GM06990 (cell line): ENCODE measurements at regions not wholly inside any gene's neighbourhood (a gene's known extent, or its start where the extent isn't known, plus 50 kb on each side); places are given as distances from the start of the nearest gene placed in this dataset.

Source experiments
- DNase-seq: peaks from one replicate; pipeline ENCODE4 v3.0.0-alpha.2; 2011; ENCODE audit not compliant: insufficient read length; ENCODE audit errors: extremely low read depth
- H3K27me3 ChIP-seq: replicated peaks from 2 replicates; pipeline ENCODE4 v1.6.0; 2011; ENCODE audit warnings: low read length; ENCODE audit not compliant: control insufficient read depth, insufficient read depth
- H3K36me3 ChIP-seq: 2 replicates; pipeline ENCODE4 v1.5.1; 2011; ENCODE audit warnings: low read length; ENCODE audit not compliant: control insufficient read depth, insufficient read depth
- H3K4me3 ChIP-seq: replicated peaks from 2 replicates; pipeline ENCODE4 v1.5.1; 2011; ENCODE audit warnings: low read depth, mild to moderate bottlenecking, control low read depth, low read length
- TF ChIP-seq, protein P1 (sequence below): IDR thresholded peaks from 2 replicates; pipeline ENCODE4 v1.5.1; 2011; ENCODE audit warnings: low read length, control low read depth, mild to moderate bottlenecking, inconsistent platforms; ENCODE audit not compliant: insufficient read depth, poor library complexity, severe bottlenecking

- Histone ChIP-seq H3K27me3 (no peaks in the 10 kb centered on the region), H3K36me3 (no peaks in the 10 kb centered on the region), H3K4me3 (no peak overlapping the region)
- TF ChIP-seq, protein P1, sequence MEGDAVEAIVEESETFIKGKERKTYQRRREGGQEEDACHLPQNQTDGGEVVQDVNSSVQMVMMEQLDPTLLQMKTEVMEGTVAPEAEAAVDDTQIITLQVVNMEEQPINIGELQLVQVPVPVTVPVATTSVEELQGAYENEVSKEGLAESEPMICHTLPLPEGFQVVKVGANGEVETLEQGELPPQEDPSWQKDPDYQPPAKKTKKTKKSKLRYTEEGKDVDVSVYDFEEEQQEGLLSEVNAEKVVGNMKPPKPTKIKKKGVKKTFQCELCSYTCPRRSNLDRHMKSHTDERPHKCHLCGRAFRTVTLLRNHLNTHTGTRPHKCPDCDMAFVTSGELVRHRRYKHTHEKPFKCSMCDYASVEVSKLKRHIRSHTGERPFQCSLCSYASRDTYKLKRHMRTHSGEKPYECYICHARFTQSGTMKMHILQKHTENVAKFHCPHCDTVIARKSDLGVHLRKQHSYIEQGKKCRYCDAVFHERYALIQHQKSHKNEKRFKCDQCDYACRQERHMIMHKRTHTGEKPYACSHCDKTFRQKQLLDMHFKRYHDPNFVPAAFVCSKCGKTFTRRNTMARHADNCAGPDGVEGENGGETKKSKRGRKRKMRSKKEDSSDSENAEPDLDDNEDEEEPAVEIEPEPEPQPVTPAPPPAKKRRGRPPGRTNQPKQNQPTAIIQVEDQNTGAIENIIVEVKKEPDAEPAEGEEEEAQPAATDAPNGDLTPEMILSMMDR, result no peak
- no peak for DNase-seq
Measured at GRCh38 chr16:64202571-64202970, 919.3 kb downstream of the CDH11 start.

- TF ChIP-seq, protein P1, result no peak
- H3K4me3 ChIP-seq, result no peak overlapping the region
- no peaks in the 10 kb centered on the region for H3K27me3 ChIP-seq
- no peaks in the 10 kb centered on the region for H3K36me3 ChIP-seq
- no peak for DNase-seq
Measured at GRCh38 chr16:64196444-64196843, 925.4 kb downstream of the CDH11 start.

DNA sequence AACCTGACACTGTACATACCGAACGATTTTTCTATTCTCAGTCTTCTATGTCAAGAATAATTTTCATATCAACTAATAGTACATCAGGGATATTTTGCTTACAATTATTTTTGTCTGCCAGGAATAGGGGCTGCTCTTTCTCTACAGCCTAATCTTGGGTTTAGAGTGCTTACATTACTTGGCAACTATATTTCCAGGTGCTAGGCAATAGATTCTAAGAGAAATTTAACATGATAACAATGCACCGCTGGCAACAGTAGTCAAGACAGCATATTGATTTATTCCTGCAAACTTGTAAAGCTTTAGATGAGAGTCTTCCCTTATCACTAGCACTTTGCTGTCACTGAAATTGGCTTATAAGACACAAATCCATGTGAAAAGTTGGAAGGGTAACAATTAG lies 935.9 kb downstream of the CDH11 start:
- Histone ChIP-seq H3K27me3 (no peaks in the 10 kb centered on the region), H3K36me3 (no peaks in the 10 kb centered on the region), H3K4me3 (no peak overlapping the region)
- DNase-seq, result no peak
- TF ChIP-seq, protein P1, result no peak

GRCh38 chr16:64184156-64184555 lies 937.7 kb downstream of the CDH11 start:
- TF ChIP-seq, protein P1, result no peak
- no peaks in the 10 kb centered on the region for H3K36me3 ChIP-seq
- no peak overlapping the region for H3K4me3 ChIP-seq
- no peaks in the 10 kb centered on the region for H3K27me3 ChIP-seq
- DNase-seq, result no peak

GRCh38 chr16:64182985-64183384 lies 938.9 kb downstream of the CDH11 start:
- TF ChIP-seq, protein P1, result no peak
- DNase-seq, result no peak
- H3K4me3 ChIP-seq, result no peak overlapping the region
- H3K36me3 ChIP-seq, result no peaks in the 10 kb centered on the region
- H3K27me3 ChIP-seq, result no peaks in the 10 kb centered on the region

- TF ChIP-seq, protein P1, result no peak
- Histone ChIP-seq H3K4me3 (no peak overlapping the region), H3K27me3 (no peaks in the 10 kb centered on the region), H3K36me3 (no peaks in the 10 kb centered on the region)
- DNase-seq, result no peak
Measured at GRCh38 chr16:64181271-64181925, 940.5 kb downstream of the CDH11 start.
